Choroid plexus epithelial cell (primary cell): ENCODE measurements at regions not wholly inside any gene's neighbourhood (a gene's known extent, or its start where the extent isn't known, plus 50 kb on each side); places are given as distances from the start of the nearest gene placed in this dataset.
A peak's percentile ranks its signal among the peaks of the same experiment; 100 is the strongest.

ENCODE experiments used
- DNase-seq: peaks from one replicate; pipeline ENCODE4 v3.0.0-alpha.2; 2010; ENCODE audit warnings: low read depth
- H3K4me3 ChIP-seq: 2 replicates; pipeline ENCODE4 v1.5.1; 2011; ENCODE audit warnings: low read depth, mild to moderate bottlenecking, control low read depth, low read length, moderate library complexity
- TF ChIP-seq, protein P1 (sequence below): conservative IDR thresholded peaks from 2 replicates; pipeline ENCODE4 v1.5.1; 2011; ENCODE audit warnings: low read depth, mild to moderate bottlenecking, control low read depth, inconsistent platforms, low read length, moderate library complexity

DNA sequence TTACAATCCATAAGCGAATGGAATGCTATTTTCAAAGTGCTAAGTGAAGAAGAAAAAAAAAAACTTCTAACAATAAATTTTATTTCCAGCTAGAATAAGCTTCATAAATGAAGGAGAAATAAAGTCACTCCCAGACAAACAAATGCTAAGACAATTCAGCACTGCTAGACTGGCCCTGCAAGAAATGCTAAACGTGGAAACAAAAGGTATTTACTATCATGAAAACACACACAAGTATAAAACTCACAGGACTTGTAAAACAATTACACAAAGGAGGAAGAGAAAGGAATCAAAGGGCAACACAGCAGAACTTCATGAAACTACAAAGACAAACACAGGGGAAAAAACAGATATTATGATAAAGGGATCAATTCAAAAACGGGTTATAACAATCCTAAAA, 85.8 kb upstream of the NELL2 start:
- no peak overlapping the region for H3K4me3 ChIP-seq
- TF ChIP-seq, protein P1, sequence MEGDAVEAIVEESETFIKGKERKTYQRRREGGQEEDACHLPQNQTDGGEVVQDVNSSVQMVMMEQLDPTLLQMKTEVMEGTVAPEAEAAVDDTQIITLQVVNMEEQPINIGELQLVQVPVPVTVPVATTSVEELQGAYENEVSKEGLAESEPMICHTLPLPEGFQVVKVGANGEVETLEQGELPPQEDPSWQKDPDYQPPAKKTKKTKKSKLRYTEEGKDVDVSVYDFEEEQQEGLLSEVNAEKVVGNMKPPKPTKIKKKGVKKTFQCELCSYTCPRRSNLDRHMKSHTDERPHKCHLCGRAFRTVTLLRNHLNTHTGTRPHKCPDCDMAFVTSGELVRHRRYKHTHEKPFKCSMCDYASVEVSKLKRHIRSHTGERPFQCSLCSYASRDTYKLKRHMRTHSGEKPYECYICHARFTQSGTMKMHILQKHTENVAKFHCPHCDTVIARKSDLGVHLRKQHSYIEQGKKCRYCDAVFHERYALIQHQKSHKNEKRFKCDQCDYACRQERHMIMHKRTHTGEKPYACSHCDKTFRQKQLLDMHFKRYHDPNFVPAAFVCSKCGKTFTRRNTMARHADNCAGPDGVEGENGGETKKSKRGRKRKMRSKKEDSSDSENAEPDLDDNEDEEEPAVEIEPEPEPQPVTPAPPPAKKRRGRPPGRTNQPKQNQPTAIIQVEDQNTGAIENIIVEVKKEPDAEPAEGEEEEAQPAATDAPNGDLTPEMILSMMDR = no peak
- DNase-seq = no peak

DNA sequence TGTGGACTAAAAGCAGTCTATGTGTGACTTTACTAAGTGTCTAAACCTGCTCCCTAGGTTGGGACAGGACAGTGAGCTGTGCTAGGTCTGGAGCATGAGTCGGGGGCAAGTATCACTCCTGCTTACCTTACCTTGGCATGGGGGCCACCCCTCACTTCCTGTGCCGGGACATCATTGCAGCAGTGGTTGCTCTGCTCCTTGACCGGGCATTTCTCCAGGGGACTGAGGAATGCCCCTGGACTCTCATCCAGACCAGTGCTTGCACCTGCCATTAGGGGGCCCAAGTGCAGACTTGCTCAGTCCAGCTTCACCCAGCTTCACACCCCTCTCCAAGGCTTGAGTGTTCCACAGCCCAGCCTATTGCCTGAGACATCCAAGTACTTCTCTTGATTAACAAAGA, 84.7 kb upstream of the NELL2 start:
- no peak for DNase-seq
- H3K4me3 ChIP-seq = no peak overlapping the region
- TF ChIP-seq, protein P1 = no peak

DNA sequence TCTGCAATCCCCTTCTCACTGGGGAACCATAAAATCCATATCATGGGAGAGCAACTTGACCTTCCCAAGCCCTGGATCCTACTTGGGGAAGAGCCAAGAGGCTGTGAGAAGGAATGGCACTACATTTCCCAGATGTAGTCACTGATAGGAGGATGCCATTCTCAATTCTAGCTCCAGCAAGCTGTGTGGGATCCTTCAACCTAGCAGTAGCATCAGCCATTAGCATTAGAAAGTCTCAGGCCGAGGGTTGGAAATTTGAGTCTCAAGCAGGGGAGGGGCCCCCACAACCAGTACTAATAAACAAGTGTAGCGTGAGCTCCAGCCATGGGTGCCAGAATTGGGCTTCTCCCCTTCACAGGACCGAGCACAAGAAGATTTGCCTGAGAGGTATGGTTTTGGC, 84.3 kb upstream of the NELL2 start:
- DNase-seq = no peak
- TF ChIP-seq, protein P1 = no peak
- H3K4me3 ChIP-seq = no peak overlapping the region

DNA sequence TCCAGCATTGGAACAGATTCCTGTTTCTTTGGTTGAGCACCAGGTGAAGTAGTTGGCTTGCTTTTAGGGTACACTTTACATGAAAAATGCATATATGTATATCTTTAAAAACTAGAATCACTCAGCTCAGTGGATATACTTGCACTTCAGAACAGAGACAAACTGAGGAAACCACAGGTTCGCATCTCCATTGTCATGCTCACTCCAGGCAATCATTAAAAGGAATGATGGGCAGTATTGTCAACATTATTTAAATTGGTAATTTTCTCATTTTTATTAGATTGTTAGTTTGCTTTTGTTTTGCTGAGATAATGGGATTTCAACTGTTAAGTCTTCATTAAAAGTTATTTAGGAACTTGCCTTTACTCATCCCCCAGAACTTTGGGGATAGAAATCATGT, 71.0 kb upstream of the NELL2 start:
- DNase-seq = no peak
- H3K4me3 ChIP-seq = no peak overlapping the region
- TF ChIP-seq, protein P1 = no peak

DNA sequence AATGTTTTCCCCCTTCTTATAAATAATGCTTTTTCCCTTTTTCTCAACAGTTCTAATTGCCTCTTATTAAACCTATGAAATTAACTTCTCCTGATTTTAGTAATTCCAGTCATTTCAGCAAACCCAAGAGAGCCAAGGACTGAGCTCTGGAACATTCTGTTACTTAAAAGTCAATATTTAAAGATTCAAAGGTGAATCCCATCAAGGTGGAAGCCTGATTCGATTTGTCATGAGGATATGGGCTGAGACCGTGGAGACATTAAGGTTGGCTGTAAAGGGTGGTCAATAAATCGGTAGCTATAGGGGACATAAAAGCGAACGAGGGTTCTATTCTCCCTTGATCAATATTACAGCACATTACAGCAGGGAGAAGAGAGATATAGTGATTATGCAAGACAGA, 66.6 kb upstream of the NELL2 start:
- DNase-seq = no peak
- TF ChIP-seq, protein P1 = no peak
- no peak overlapping the region for H3K4me3 ChIP-seq

DNA sequence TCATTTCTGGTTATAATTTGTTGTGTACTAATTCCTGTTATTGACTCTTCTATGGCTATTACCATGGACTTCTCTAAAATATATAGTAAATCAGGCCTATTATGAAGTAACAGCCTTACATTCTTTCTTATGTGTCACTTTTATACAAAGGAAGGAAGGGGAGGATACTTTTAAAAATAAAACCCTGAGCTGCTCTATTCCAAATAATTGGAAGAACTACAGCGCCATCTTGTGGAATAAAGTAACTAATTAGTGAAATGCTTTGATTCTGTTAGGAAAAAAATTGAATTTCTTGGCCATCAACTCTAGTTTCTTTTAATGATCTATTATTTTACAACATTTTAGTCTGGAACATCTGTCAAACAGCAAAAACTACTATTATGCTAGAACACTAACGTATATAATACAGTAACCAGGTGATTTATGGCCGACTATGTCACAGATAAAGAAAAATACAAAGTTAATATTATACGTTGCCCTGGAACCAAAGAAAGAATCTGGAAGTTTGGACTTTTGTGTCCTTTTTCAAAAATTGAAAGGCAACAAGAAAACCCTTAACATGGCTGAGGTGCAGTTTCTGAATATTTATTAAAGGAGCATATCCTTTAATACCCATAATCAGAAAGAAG, 55.0 kb upstream of the NELL2 start:
- no peak overlapping the region for H3K4me3 ChIP-seq
- TF ChIP-seq, protein P1 = no peak
- peak; percentile 69 for DNase-seq

DNA sequence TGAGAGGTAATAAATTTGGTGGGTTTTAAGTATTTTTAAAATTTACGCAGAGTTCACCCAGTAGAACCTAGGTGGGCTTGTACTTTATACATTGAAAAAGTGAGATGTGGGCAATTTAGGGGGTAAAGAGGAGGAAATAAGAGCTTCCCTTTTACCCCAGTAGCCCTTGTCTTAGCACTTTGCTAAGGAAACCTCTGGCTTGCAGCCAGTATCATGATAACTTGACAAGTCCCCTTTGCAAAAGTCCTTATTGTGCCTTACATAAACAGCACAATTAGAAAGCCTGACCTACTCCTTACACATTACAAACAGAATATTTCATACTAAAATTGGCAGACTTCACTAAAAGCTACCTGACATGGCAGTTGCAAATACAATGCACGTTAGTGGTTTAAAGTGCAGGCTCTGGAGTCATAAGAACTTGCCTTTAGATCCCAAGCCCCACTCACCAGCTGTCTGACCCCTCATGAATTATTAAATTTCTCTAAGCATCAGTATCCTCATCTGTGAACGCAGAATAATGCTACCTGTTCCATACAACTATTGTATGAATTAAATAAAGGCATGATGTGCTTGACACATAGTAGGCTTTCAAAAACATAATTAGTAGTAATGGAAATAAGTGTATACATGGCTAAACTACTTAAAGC, 53.2 kb upstream of the NELL2 start:
- H3K4me3 ChIP-seq = no peak overlapping the region
- TF ChIP-seq, protein P1 = no peak
- DNase-seq = no peak
